B cell (primary cell): ENCODE measurements at regions not wholly inside any gene's neighbourhood (a gene's known extent, or its start where the extent isn't known, plus 50 kb on each side); places are given as distances from the start of the nearest gene placed in this dataset.

Source experiments
- ATAC-seq: fragments of 200-7000 bp; cut with Tn5 transposase; one replicate; pipeline ENCODE4 v1.10.0; 2021; ENCODE audit warnings: low read depth, mild to moderate bottlenecking, moderate number of reproducible peaks, moderate library complexity
- CTCF ChIA-PET: fragments of 350-600 bp; sonication (Branson Sonifier 250); formaldehyde crosslinking; loops from one replicate; lab custom pipeline; 2021; ENCODE audit warnings: antibody characterized with exemption, inconsistent platforms; lab: Charles Lee
- POLR2A ChIA-PET: fragments of 350-600 bp; sonication (Branson Sonifier 250); formaldehyde crosslinking; loops from one replicate; lab custom pipeline; 2021; ENCODE audit warnings: antibody characterized with exemption; lab: Charles Lee
- DNase-seq: peaks from one replicate; pipeline ENCODE4 v3.0.0; 2013
- H2AFZ ChIP-seq: 2 replicates; pipeline ENCODE4 v1.6.1; 2012; ENCODE audit warnings: mild to moderate bottlenecking, low read depth, low read length; ENCODE audit not compliant: insufficient read depth, poor library complexity, severe bottlenecking
- H3K27ac ChIP-seq, 2 donors: 1 replicate in 1 of 2; 2 replicates in 1 of 2; pipeline ENCODE4 v1.5.1; 2012 to 2013; ENCODE audit warnings: low read length in 2 of 2, mild to moderate bottlenecking in 2 of 2, moderate library complexity in 1 of 2
- H3K27me3 ChIP-seq, 4 experiments: fragments of 200-600 bp in 1 of 4; sonication (generic) in 1 of 4; replicated peaks in 1 of 4; 1 replicate in 2 of 4; 2 replicates in 2 of 4; pipeline versions ENCODE4 v1.6.1 to v1.7.0; 2013 to 2016; ENCODE audit warnings: low read length in 3 of 4, mild to moderate bottlenecking in 2 of 4, mixed read lengths in 1 of 4, moderate library complexity in 1 of 4; ENCODE audit not compliant: insufficient read depth in 4 of 4, control insufficient read depth in 3 of 4; ENCODE audit errors: control extremely low read depth in 1 of 4
- H3K36me3 ChIP-seq, 2 experiments: replicated peaks in 1 of 2; 1 replicate in 1 of 2; 2 replicates in 1 of 2; pipeline versions ENCODE4 v1.6.1 to v1.7.1; 2013; ENCODE audit warnings: low read length in 1 of 2; ENCODE audit not compliant: insufficient read depth in 2 of 2, control insufficient read depth in 1 of 2; ENCODE audit errors: control extremely low read depth in 1 of 2, extremely low read depth in 1 of 2
- H3K4me1 ChIP-seq, 2 donors: fragments of 200-600 bp in 1 of 2; sonication (generic) in 1 of 2; 1 replicate in 1 of 2; 2 replicates in 1 of 2; pipeline versions ENCODE4 v1.5.1 to v1.6.1; 2013 to 2017; ENCODE audit warnings: low read length in 2 of 2; ENCODE audit not compliant: control insufficient read depth in 2 of 2, insufficient read depth in 2 of 2
- H3K4me2 ChIP-seq: replicated peaks from 2 replicates; pipeline ENCODE3; 2012; ENCODE audit warnings: mild to moderate bottlenecking, low read depth, low read length; ENCODE audit not compliant: poor library complexity, severe bottlenecking
- H3K4me3 ChIP-seq, 5 experiments: fragments of 200-600 bp in 1 of 5; sonication (generic) in 1 of 5; 1 replicate in 3 of 5; 2 replicates in 2 of 5; pipeline versions ENCODE4 v1.5.1 to v1.7.0; 2011 to 2016; ENCODE audit warnings: low read length in 4 of 5, mild to moderate bottlenecking in 4 of 5, low read depth in 2 of 5, control low read depth in 1 of 5, moderate library complexity in 1 of 5; ENCODE audit not compliant: insufficient read depth in 1 of 5; ENCODE audit errors: control extremely low read depth in 1 of 5, extremely low read depth in 1 of 5
- H3K79me2 ChIP-seq: fragments of 200-600 bp; sonication (generic); one replicate; pipeline ENCODE4 v1.6.0; 2016; ENCODE audit warnings: low read length; ENCODE audit not compliant: control insufficient read depth, insufficient read depth
- H3K9ac ChIP-seq: fragments of 200-600 bp; sonication (generic); 2 replicates; pipeline ENCODE4 v1.6.1; 2017; ENCODE audit warnings: mild to moderate bottlenecking, low read length, moderate library complexity
- H3K9me3 ChIP-seq, 3 donors: one replicate each; pipeline versions ENCODE4 v1.6.1 to v1.7.1; 2013; ENCODE audit warnings: low read length in 2 of 3; ENCODE audit not compliant: control insufficient read depth in 2 of 3, insufficient read depth in 1 of 3; ENCODE audit errors: control extremely low read depth in 1 of 3
- H4K20me1 ChIP-seq: 2 replicates; pipeline ENCODE4 v1.6.0; 2012; ENCODE audit warnings: mild to moderate bottlenecking, low read length; ENCODE audit not compliant: insufficient read depth, control insufficient read depth, poor library complexity, severe bottlenecking
- H3K27ac Mint-ChIP-seq: one replicate; pipeline ENCODE4 v1.8.0; 2021; ENCODE audit warnings: mixed read lengths
- H3K27me3 Mint-ChIP-seq: one replicate; pipeline ENCODE4 v1.8.0; 2021; ENCODE audit warnings: mixed read lengths
- H3K4me1 Mint-ChIP-seq: one replicate; pipeline ENCODE4 v1.8.0; 2021; ENCODE audit warnings: mixed read lengths
- H3K4me3 Mint-ChIP-seq: one replicate; pipeline ENCODE4 v1.8.0; 2021; ENCODE audit warnings: mixed read lengths
- H3K9me3 Mint-ChIP-seq: one replicate; pipeline ENCODE4 v1.8.0; 2022; ENCODE audit warnings: mixed read lengths; ENCODE audit not compliant: insufficient read depth
- EZH2 ChIP-seq: IDR thresholded peaks from 2 replicates; pipeline ENCODE4 v1.6.1; 2012; ENCODE audit warnings: borderline replicate concordance, low read depth, mild to moderate bottlenecking, moderate library complexity, low read length; ENCODE audit not compliant: insufficient read depth, poor library complexity, severe bottlenecking
- WGBS: methylation state at CpG from one replicate; pipeline ENCODE4 v1.1.5; 2013; ENCODE audit warnings: missing lambda C conversion rate; ENCODE audit not compliant: insufficient coverage; 5-methylcytosine and 5-hydroxymethylcytosine counted together
- intact Hi-C: fragments of 100-400 bp; cut with micrococcal nuclease; formaldehyde crosslinking; loops from one replicate; pipeline ENCODE4 v1.10.0; 2022
- TF ChIP-seq, protein P1 (sequence below): fragments of 200-600 bp; IDR thresholded peaks from one replicate; pipeline ENCODE4 v1.8.0; 2022; ENCODE audit warnings: antibody characterized with exemption, mild to moderate bottlenecking

DNA sequence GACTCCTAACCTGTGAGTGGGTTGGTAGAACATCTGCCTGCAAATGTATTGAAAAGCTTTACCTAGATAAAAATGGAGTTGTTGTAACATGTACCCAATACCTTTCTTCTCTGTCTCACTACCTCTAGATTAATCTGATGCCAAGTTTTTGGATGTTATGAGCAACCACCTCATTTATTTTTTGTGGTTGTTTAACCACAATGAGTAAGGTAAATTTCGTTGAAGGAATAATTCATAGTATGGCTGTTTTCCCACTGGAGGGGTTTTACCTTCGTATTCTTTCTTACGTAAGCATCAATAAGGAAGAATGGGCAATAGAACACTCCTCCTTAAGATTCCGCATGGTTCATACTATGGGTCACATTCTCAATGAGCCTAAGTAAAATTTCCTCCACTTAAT is 165.4 kb downstream of the CDH26 start:
- Histone ChIP-seq H3K4me1 (no peaks in the 10 kb centered on the region), H3K79me2 (no peaks in the 10 kb centered on the region), H3K9ac (no peak overlapping the region), H3K9me3 (no peaks in the 10 kb centered on the region), H3K36me3 (no peaks in the 10 kb centered on the region), H3K27me3 (no peaks in the 10 kb centered on the region), H3K4me2 (no peak overlapping the region), H2AFZ (no peak overlapping the region), H3K4me3 (no peak overlapping the region), H4K20me1 (no peaks in the 10 kb centered on the region), H3K27ac (no peak overlapping the region)
- ChIA-PET POLR2A (no interaction called here), CTCF (no interaction called here)
- Mint-ChIP-seq H3K9me3 (no peaks in the 10 kb centered on the region), H3K27me3 (peaks cover 3% of the 10 kb centered on the region), H3K27ac (no peak overlapping the region), H3K4me3 (no peak overlapping the region), H3K4me1 (no peaks in the 10 kb centered on the region)
- ATAC-seq (no peak), DNase-seq (no peak)
- WGBS = no CpG with 5 or more reads among the region's 4 CpGs
- intact Hi-C loops = no loop called here
- TF ChIP-seq EZH2 = no peak
- TF ChIP-seq, protein P1, sequence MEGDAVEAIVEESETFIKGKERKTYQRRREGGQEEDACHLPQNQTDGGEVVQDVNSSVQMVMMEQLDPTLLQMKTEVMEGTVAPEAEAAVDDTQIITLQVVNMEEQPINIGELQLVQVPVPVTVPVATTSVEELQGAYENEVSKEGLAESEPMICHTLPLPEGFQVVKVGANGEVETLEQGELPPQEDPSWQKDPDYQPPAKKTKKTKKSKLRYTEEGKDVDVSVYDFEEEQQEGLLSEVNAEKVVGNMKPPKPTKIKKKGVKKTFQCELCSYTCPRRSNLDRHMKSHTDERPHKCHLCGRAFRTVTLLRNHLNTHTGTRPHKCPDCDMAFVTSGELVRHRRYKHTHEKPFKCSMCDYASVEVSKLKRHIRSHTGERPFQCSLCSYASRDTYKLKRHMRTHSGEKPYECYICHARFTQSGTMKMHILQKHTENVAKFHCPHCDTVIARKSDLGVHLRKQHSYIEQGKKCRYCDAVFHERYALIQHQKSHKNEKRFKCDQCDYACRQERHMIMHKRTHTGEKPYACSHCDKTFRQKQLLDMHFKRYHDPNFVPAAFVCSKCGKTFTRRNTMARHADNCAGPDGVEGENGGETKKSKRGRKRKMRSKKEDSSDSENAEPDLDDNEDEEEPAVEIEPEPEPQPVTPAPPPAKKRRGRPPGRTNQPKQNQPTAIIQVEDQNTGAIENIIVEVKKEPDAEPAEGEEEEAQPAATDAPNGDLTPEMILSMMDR = no peak

DNA sequence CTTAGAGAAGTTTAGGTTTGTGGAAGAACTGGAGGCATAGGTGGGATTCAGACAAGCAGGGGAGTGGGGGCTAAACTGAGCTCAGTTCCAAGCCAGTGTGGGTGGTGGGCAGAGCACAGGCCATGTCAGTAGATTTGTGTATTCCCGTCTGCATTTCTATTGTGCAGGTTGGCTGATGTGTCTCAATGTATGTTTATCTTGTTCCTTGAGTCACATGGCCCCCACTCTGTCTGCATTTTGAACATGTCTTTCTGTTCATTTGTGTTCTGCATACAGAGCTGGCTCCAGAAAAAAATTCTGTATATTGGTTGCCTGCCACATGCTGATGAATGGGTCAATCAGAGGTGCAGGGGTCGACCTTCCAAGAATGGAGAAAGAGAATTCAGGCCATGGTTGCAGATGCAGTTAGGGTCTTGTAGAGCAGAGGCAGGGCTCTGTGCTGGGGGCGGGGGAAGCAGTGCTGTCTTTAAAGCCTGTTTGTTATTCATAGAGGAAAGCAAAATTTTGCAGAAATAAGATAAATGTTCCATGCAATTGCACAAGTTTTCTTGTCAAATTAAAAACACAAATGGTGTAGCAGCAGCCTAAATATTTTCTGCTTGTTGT is 166.7 kb downstream of the CDH26 start:
- Mint-ChIP-seq H3K4me1 (no peaks in the 10 kb centered on the region), H3K4me3 (no peak overlapping the region), H3K9me3 (no peaks in the 10 kb centered on the region), H3K27ac (no peak overlapping the region), H3K27me3 (peaks cover 3% of the 10 kb centered on the region)
- Histone ChIP-seq H3K9ac (no peak overlapping the region), H3K36me3 (no peaks in the 10 kb centered on the region), H3K27me3 (no peaks in the 10 kb centered on the region), H2AFZ (no peak overlapping the region), H3K4me1 (no peaks in the 10 kb centered on the region), H4K20me1 (no peaks in the 10 kb centered on the region), H3K79me2 (no peaks in the 10 kb centered on the region), H3K4me2 (no peak overlapping the region), H3K4me3 (no peak overlapping the region), H3K9me3 (no peaks in the 10 kb centered on the region), H3K27ac (no peak overlapping the region)
- no peak for DNase-seq
- TF ChIP-seq EZH2 = no peak
- TF ChIP-seq, protein P1 = no peak
- 85% methylated on average over 3 of the region's 3 CpGs for WGBS
- intact Hi-C loops = no loop called here
- ChIA-PET CTCF (no interaction called here), POLR2A (no interaction called here)
- no peak for ATAC-seq
